IPS-18c (cell line): ENCODE measurements at regions not wholly inside any gene's neighbourhood (a gene's known extent, or its start where the extent isn't known, plus 50 kb on each side); places are given as distances from the start of the nearest gene placed in this dataset.

Source experiments
- H3K4me3 ChIP-seq: 2 replicates; pipeline ENCODE4 v1.7.0; 2013; ENCODE audit warnings: low read depth, mild to moderate bottlenecking, low read length, moderate library complexity; ENCODE audit not compliant: insufficient read depth
- H3K9me3 ChIP-seq: one replicate; pipeline ENCODE4 v1.6.1; 2013; ENCODE audit warnings: mild to moderate bottlenecking, low read length, moderate library complexity; ENCODE audit not compliant: control insufficient read depth, insufficient read depth

GRCh38 chr14:27186048-27186447, 588.2 kb upstream of the NOVA1 start:
- Histone ChIP-seq H3K9me3 (no peaks in the 10 kb centered on the region), H3K4me3 (no peak overlapping the region)

- Histone ChIP-seq H3K4me3 (no peak overlapping the region), H3K9me3 (no peaks in the 10 kb centered on the region)
Measured at GRCh38 chr14:27187136-27187535, 589.3 kb upstream of the NOVA1 start.

GRCh38 chr14:27190296-27190695, 592.5 kb upstream of the NOVA1 start:
- Histone ChIP-seq H3K9me3 (no peaks in the 10 kb centered on the region), H3K4me3 (no peak overlapping the region)

GRCh38 chr14:27199272-27199671, 601.4 kb upstream of the NOVA1 start:
- no peak overlapping the region for H3K4me3 ChIP-seq

GRCh38 chr14:27205036-27205435, 607.2 kb upstream of the NOVA1 start:
- H3K4me3 ChIP-seq: no peak overlapping the region
- H3K9me3 ChIP-seq: no peaks in the 10 kb centered on the region

More at GRCh38 chr14:27199272-27199671, 601.4 kb upstream of the NOVA1 start:
- no peaks in the 10 kb centered on the region for H3K9me3 ChIP-seq

GRCh38 chr14:27211741-27212140, 613.9 kb upstream of the NOVA1 start:
- Histone ChIP-seq H3K9me3 (no peaks in the 10 kb centered on the region), H3K4me3 (no peak overlapping the region)

GRCh38 chr14:27222671-27223070, 624.8 kb upstream of the NOVA1 start:
- Histone ChIP-seq H3K4me3 (no peak overlapping the region), H3K9me3 (peaks cover 7% of the 10 kb centered on the region)

GRCh38 chr14:27223906-27224305, 626.1 kb upstream of the NOVA1 start:
- H3K9me3 ChIP-seq: peaks cover 7% of the 10 kb centered on the region
- H3K4me3 ChIP-seq: no peak overlapping the region

GRCh38 chr14:27228053-27228452, 630.2 kb upstream of the NOVA1 start:
- no peaks in the 10 kb centered on the region for H3K9me3 ChIP-seq
- no peak overlapping the region for H3K4me3 ChIP-seq

- H3K9me3 ChIP-seq: no peaks in the 10 kb centered on the region
- H3K4me3 ChIP-seq: no peak overlapping the region
Measured at GRCh38 chr14:27234331-27234730, 636.5 kb upstream of the NOVA1 start.

GRCh38 chr14:27236601-27237000, 638.8 kb upstream of the NOVA1 start:
- Histone ChIP-seq H3K4me3 (no peak overlapping the region), H3K9me3 (no peaks in the 10 kb centered on the region)

GRCh38 chr14:27242874-27243273, 645.0 kb upstream of the NOVA1 start:
- Histone ChIP-seq H3K9me3 (no peaks in the 10 kb centered on the region), H3K4me3 (no peak overlapping the region)

GRCh38 chr14:27243365-27243764, 645.5 kb upstream of the NOVA1 start:
- H3K4me3 ChIP-seq: no peak overlapping the region
- no peaks in the 10 kb centered on the region for H3K9me3 ChIP-seq

- Histone ChIP-seq H3K4me3 (no peak overlapping the region), H3K9me3 (no peaks in the 10 kb centered on the region)
Measured at GRCh38 chr14:27245947-27246346, 648.1 kb upstream of the NOVA1 start.

- H3K9me3 ChIP-seq: no peaks in the 10 kb centered on the region
- no peak overlapping the region for H3K4me3 ChIP-seq
Measured at GRCh38 chr14:27253966-27254365, 656.1 kb upstream of the NOVA1 start.

GRCh38 chr14:27256805-27257204, 659.0 kb upstream of the NOVA1 start:
- Histone ChIP-seq H3K9me3 (no peaks in the 10 kb centered on the region), H3K4me3 (no peak overlapping the region)

GRCh38 chr14:27267876-27268275, 670.0 kb upstream of the NOVA1 start:
- Histone ChIP-seq H3K4me3 (no peak overlapping the region), H3K9me3 (no peaks in the 10 kb centered on the region)

GRCh38 chr14:27270716-27271115, 672.9 kb upstream of the NOVA1 start:
- Histone ChIP-seq H3K9me3 (no peaks in the 10 kb centered on the region), H3K4me3 (no peak overlapping the region)

- Histone ChIP-seq H3K9me3 (no peaks in the 10 kb centered on the region), H3K4me3 (no peak overlapping the region)
Measured at GRCh38 chr14:27278341-27278740, 680.5 kb upstream of the NOVA1 start.
